SK-N-SH treated with all-trans-retinoic acid at 6 μM for 48 hours (cell line): ENCODE measurements at regions not wholly inside any gene's neighbourhood (a gene's known extent, or its start where the extent isn't known, plus 50 kb on each side); places are given as distances from the start of the nearest gene placed in this dataset.

Experiments
- CSDC2 ChIP-seq: fragments of 250-450 bp; sonication (Bioruptor Pico); IDR thresholded peaks from 2 replicates; pipeline ENCODE4 v1.5.0; 2020; ENCODE audit warnings: mild to moderate bottlenecking, moderate library complexity
- GLIS3 ChIP-seq: fragments of 250-450 bp; sonication (Bioruptor Pico); IDR thresholded peaks from 2 replicates; pipeline ENCODE4 v1.5.0; 2020; ENCODE audit warnings: mild to moderate bottlenecking, moderate library complexity
- RARB ChIP-seq: fragments of 250-450 bp; sonication (Bioruptor Pico); IDR thresholded peaks from 2 replicates; pipeline ENCODE4 v1.8.0; 2021; ENCODE audit warnings: mild to moderate bottlenecking, moderate library complexity
- ZFP3 ChIP-seq: fragments of 250-450 bp; sonication (Bioruptor Pico); IDR thresholded peaks from 2 replicates; pipeline ENCODE4 v1.5.0; 2020; ENCODE audit warnings: mild to moderate bottlenecking, moderate library complexity
- ZFP30 ChIP-seq: fragments of 450-650 bp; formaldehyde crosslinking; IDR thresholded peaks from 2 replicates; pipeline ENCODE4 v1.5.0; 2022; ENCODE audit warnings: mild to moderate bottlenecking, moderate library complexity
- ZNF8 ChIP-seq: fragments of 450-650 bp; formaldehyde crosslinking; IDR thresholded peaks from 2 replicates; pipeline ENCODE4 v1.5.0; 2020; ENCODE audit warnings: mild to moderate bottlenecking, moderate library complexity

- TF ChIP-seq GLIS3: no peak
- no peak for TF ChIP-seq ZNF8 (CRISPR knock-in tag)
- no peak for TF ChIP-seq RARB (CRISPR knock-in tag)
- TF ChIP-seq ZFP30 (CRISPR knock-in tag): no peak
- TF ChIP-seq ZFP3 (CRISPR knock-in tag): no peak
- TF ChIP-seq CSDC2 (CRISPR knock-in tag): no peak
Measured at GRCh38 chr1:47644212-47644573, 206.3 kb downstream of the FOXD2 start.
